Astrocyte (in vitro differentiated cells and primary cell): ENCODE measurements at regions not wholly inside any gene's neighbourhood (a gene's known extent, or its start where the extent isn't known, plus 50 kb on each side); places are given as distances from the start of the nearest gene placed in this dataset.

ENCODE experiments used
- EZH2 ChIP-seq: IDR thresholded peaks from 2 replicates; pipeline ENCODE4 v1.6.1; 2012; ENCODE audit warnings: mild to moderate bottlenecking, low read length, inconsistent platforms; ENCODE audit not compliant: insufficient read depth
- TF ChIP-seq, protein P1 (sequence below): IDR thresholded peaks from 2 replicates; pipeline ENCODE4 v1.5.1; 2011; ENCODE audit warnings: low read depth, mild to moderate bottlenecking, inconsistent platforms, low read length, moderate library complexity; ENCODE audit not compliant: insufficient read depth

DNA sequence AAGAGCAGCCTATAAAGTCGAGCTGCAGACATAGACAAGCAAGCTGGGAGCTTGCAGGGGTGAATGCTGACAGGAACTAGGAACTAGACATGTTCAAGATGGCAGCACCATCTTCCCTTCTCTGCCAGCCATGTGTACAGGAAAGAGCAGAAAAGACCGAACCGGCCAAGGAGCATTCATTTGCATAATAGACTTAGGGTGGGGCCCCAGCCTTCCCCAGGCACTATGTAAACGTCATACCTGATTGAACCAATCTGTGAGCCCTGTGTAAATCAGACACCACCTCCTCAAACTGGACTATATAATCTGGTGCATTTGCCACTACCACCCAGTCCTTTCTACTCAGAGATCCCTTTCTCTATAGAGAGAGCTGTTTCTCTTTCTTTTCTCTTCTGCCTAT lies 106.9 kb upstream of the FAM3C start:
- TF ChIP-seq, protein P1, sequence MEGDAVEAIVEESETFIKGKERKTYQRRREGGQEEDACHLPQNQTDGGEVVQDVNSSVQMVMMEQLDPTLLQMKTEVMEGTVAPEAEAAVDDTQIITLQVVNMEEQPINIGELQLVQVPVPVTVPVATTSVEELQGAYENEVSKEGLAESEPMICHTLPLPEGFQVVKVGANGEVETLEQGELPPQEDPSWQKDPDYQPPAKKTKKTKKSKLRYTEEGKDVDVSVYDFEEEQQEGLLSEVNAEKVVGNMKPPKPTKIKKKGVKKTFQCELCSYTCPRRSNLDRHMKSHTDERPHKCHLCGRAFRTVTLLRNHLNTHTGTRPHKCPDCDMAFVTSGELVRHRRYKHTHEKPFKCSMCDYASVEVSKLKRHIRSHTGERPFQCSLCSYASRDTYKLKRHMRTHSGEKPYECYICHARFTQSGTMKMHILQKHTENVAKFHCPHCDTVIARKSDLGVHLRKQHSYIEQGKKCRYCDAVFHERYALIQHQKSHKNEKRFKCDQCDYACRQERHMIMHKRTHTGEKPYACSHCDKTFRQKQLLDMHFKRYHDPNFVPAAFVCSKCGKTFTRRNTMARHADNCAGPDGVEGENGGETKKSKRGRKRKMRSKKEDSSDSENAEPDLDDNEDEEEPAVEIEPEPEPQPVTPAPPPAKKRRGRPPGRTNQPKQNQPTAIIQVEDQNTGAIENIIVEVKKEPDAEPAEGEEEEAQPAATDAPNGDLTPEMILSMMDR, result no peak
- TF ChIP-seq EZH2, result no peak
